Thoracic aorta (tissue), 2 donors: ENCODE measurements at regions not wholly inside any gene's neighbourhood (a gene's known extent, or its start where the extent isn't known, plus 50 kb on each side); places are given as distances from the start of the nearest gene placed in this dataset.

Experiments
- ATAC-seq: fragments of 150-250 bp; one replicate; pipeline ENCODE4 v1.8.0; 2017; ENCODE audit warnings: low read depth; ENCODE audit not compliant: insufficient number of reproducible peaks, low FRiP score
- DNase-seq: peaks from one replicate; pipeline ENCODE4 v3.0.0-alpha.2; 2020; ENCODE audit warnings: low spot score
- H3K27ac ChIP-seq, 2 donors: fragments of 200-600 bp; sonication (generic); 1 replicate in 1 of 2; 2 replicates in 1 of 2; pipeline ENCODE4 v1.5.1; 2016; ENCODE audit warnings: mild to moderate bottlenecking in 2 of 2, moderate library complexity in 2 of 2
- H3K27me3 ChIP-seq: fragments of 200-600 bp; sonication (generic); replicated peaks from 2 replicates; pipeline ENCODE4 v1.6.0; 2016; ENCODE audit warnings: mild to moderate bottlenecking; ENCODE audit not compliant: insufficient read depth
- H3K36me3 ChIP-seq: fragments of 200-600 bp; sonication (generic); one replicate; pipeline ENCODE4 v1.5.1; 2016
- H3K4me1 ChIP-seq, 2 donors: fragments of 200-600 bp; sonication (generic); 1 replicate in 1 of 2; 2 replicates in 1 of 2; pipeline versions ENCODE4 v1.5.1 to v1.6.0; 2016; ENCODE audit warnings: low read depth in 2 of 2, mild to moderate bottlenecking in 1 of 2; ENCODE audit not compliant: control insufficient read depth in 1 of 2
- H3K4me3 ChIP-seq: fragments of 200-600 bp; sonication (generic); 2 replicates; pipeline ENCODE4 v1.5.1; 2016; ENCODE audit warnings: mild to moderate bottlenecking
- H3K9me3 ChIP-seq: fragments of 200-600 bp; sonication (generic); 2 replicates; pipeline ENCODE4 v1.5.1; 2016
- CTCF ChIP-seq: fragments of 200-600 bp; sonication (generic); IDR thresholded peaks from one replicate; pipeline ENCODE4 v1.5.1; 2019; ENCODE audit warnings: antibody characterized with exemption

DNA sequence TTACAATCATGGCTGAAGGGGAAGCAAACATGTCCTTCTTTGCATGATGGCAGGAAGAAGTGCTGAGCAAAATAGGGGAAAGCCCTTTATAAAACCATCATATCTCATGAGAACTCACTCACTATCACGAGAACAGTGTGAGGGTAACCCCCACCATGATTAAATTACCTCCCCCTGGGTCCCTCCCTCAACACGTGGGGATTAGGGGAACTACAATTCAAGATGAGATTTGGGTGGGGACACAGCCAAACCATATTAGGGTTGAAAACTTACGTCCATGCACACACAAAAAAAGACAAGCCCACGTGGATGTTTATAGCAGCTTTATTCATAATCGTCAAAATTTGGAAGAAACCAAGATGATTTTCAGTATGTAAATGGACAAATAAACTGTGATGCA, 72.3 kb downstream of the RPL22L1 start:
- no peaks in the 10 kb centered on the region for H3K27me3 ChIP-seq
- H3K9me3 ChIP-seq = no peaks in the 10 kb centered on the region
- TF ChIP-seq CTCF = no peak
- H3K4me3 ChIP-seq = no peak overlapping the region
- ATAC-seq (no peak), DNase-seq (no peak)
- no peak overlapping the region for H3K27ac ChIP-seq
- no peaks in the 10 kb centered on the region for H3K4me1 ChIP-seq
- H3K36me3 ChIP-seq = no peaks in the 10 kb centered on the region

DNA sequence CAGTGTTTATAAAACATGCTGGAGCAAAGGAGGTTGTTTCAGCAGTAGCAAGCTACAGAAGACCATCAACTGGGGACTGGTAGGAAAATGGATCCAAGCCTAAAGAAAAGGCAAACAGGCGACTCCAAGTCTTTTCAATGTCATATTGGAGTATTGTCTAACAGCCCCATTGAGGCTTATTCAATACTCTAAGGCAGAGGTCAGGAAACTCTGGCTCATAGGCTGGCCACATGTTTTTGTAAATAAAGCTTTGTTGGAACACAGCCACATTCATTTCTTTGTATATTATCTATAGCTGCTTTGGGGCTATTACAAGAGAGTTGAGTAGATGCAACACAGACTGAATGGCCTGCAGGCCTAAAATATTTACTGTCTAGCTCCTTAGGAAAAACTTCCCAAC, 77.5 kb downstream of the RPL22L1 start:
- Histone ChIP-seq H3K27ac (no peak overlapping the region), H3K4me1 (no peaks in the 10 kb centered on the region), H3K27me3 (no peaks in the 10 kb centered on the region), H3K9me3 (no peaks in the 10 kb centered on the region), H3K4me3 (no peak overlapping the region), H3K36me3 (no peaks in the 10 kb centered on the region)
- DNase-seq = no peak
- ATAC-seq = no peak
- no peak for TF ChIP-seq CTCF

- no peak for TF ChIP-seq CTCF
- H3K27me3 ChIP-seq = no peaks in the 10 kb centered on the region
- DNase-seq (no peak), ATAC-seq (no peak)
- H3K4me3 ChIP-seq = no peak overlapping the region
- H3K27ac ChIP-seq = no peak overlapping the region
- H3K9me3 ChIP-seq = no peaks in the 10 kb centered on the region
- H3K36me3 ChIP-seq = no peaks in the 10 kb centered on the region
- H3K4me1 ChIP-seq = no peaks in the 10 kb centered on the region
Measured at GRCh38 chr3:170790647-170791046, 79.3 kb downstream of the RPL22L1 start.

- Histone ChIP-seq H3K27me3 (no peaks in the 10 kb centered on the region), H3K4me1 (no peaks in the 10 kb centered on the region), H3K27ac (no peak overlapping the region), H3K9me3 (no peaks in the 10 kb centered on the region), H3K4me3 (no peak overlapping the region), H3K36me3 (no peaks in the 10 kb centered on the region)
- no peak for TF ChIP-seq CTCF
- no peak for DNase-seq
- ATAC-seq = no peak
Measured at GRCh38 chr3:170787464-170787863, 82.5 kb downstream of the RPL22L1 start.

- H3K4me1 ChIP-seq = no peaks in the 10 kb centered on the region
Measured at GRCh38 chr3:170785454-170785853, 84.5 kb downstream of the RPL22L1 start.

More at GRCh38 chr3:170785454-170785853, 84.5 kb downstream of the RPL22L1 start:
- no peaks in the 10 kb centered on the region for H3K9me3 ChIP-seq
- H3K27ac ChIP-seq = no peak overlapping the region
- H3K36me3 ChIP-seq = no peaks in the 10 kb centered on the region
- H3K27me3 ChIP-seq = no peaks in the 10 kb centered on the region
- DNase-seq = no peak
- H3K4me3 ChIP-seq = no peak overlapping the region
- TF ChIP-seq CTCF = no peak
- no peak for ATAC-seq
